HEK293T (cell line): ENCODE measurements at regions not wholly inside any gene's neighbourhood (a gene's known extent, or its start where the extent isn't known, plus 50 kb on each side); places are given as distances from the start of the nearest gene placed in this dataset.

ENCODE experiments used
- ELF4 ChIP-seq: fragments of 450-650 bp; IDR thresholded peaks from 2 replicates; pipeline ENCODE4 v1.6.1; 2017; ENCODE audit warnings: antibody characterized with exemption
- FOXM1 ChIP-seq: fragments of 450-650 bp; IDR thresholded peaks from 2 replicates; pipeline ENCODE4 v1.6.1; 2017; ENCODE audit warnings: mild to moderate bottlenecking, borderline replicate concordance
- SP1 ChIP-seq: fragments of 450-650 bp; IDR thresholded peaks from 2 replicates; pipeline ENCODE4 v1.6.1; 2017

GRCh38 chr10:9043466-9043865 lies 989.0 kb downstream of the GATA3 start:
- TF ChIP-seq FOXM1 (no peak), ELF4 (no peak), SP1 (no peak)
